Breast epithelium (tissue), 4 donors: ENCODE measurements at regions not wholly inside any gene's neighbourhood (a gene's known extent, or its start where the extent isn't known, plus 50 kb on each side); places are given as distances from the start of the nearest gene placed in this dataset.
"Not testable (repeated sequence)": the region's sequence is repeated elsewhere in the genome, so short reads cannot be mapped to it uniquely, and the experiment has no call there.

Experiments used
- DNase-seq, 2 donors: peaks; one replicate each; pipeline ENCODE4 v3.0.0-alpha.2; 2019; ENCODE audit warnings: low spot score in 2 of 2
- H3K27ac ChIP-seq, 2 donors: fragments of 200-600 bp; sonication (generic) in 1 of 2; one replicate each; pipeline ENCODE4 v1.5.1; 2016 to 2019; ENCODE audit warnings: mild to moderate bottlenecking in 1 of 2
- H3K27me3 ChIP-seq, 2 donors: fragments of 200-600 bp; sonication (generic) in 1 of 2; one replicate each; pipeline versions ENCODE4 v1.5.1 to v1.6.0; 2017 to 2019; ENCODE audit warnings: control low read depth in 1 of 2, mild to moderate bottlenecking in 1 of 2
- H3K36me3 ChIP-seq: fragments of 200-600 bp; one replicate; pipeline ENCODE4 v1.5.1; 2019
- H3K4me1 ChIP-seq, 2 donors: fragments of 200-600 bp; sonication (generic); one replicate each; pipeline ENCODE4 v1.5.1; 2016 to 2019; ENCODE audit warnings: control low read depth in 1 of 2
- H3K4me3 ChIP-seq, 3 donors: fragments of 200-600 bp; sonication (generic); 1 replicate in 2 of 3; 2 replicates in 1 of 3; pipeline ENCODE4 v1.5.1; 2016 to 2019; ENCODE audit warnings: mild to moderate bottlenecking in 3 of 3, moderate library complexity in 2 of 3
- H3K9me3 ChIP-seq, 2 donors: fragments of 200-600 bp; sonication (generic) in 1 of 2; one replicate each; pipeline ENCODE4 v1.5.1; 2016 to 2019; ENCODE audit warnings: control low read depth in 1 of 2
- CTCF ChIP-seq, 3 donors: fragments of 450-650 bp; IDR thresholded peaks; one replicate each; pipeline ENCODE4 v1.5.1; 2016 to 2017; ENCODE audit warnings: antibody characterized with exemption in 3 of 3, mild to moderate bottlenecking in 3 of 3, moderate library complexity in 3 of 3
- POLR2A ChIP-seq: fragments of 450-650 bp; IDR thresholded peaks from one replicate; pipeline ENCODE4 v1.6.1; 2016; ENCODE audit warnings: antibody characterized with exemption, mild to moderate bottlenecking, moderate library complexity
- POLR2AphosphoS5 ChIP-seq, 3 donors: sonication (generic); formaldehyde crosslinking; IDR thresholded peaks; one replicate each; pipeline ENCODE4 v1.6.1; 2017; ENCODE audit warnings: antibody characterized with exemption in 3 of 3
- intact Hi-C: fragments of 100-400 bp; cut with DNase I; formaldehyde crosslinking; loops from one replicate; pipeline ENCODE4 v1.15.1; 2023; ENCODE audit warnings: low total_unique reads

- DNase-seq: no peak
- no peaks in the 10 kb centered on the region for H3K36me3 ChIP-seq
These were observed 613.8 kb downstream of the ZWINT start for GRCh38 chr10:55747244-55747643.

DNA sequence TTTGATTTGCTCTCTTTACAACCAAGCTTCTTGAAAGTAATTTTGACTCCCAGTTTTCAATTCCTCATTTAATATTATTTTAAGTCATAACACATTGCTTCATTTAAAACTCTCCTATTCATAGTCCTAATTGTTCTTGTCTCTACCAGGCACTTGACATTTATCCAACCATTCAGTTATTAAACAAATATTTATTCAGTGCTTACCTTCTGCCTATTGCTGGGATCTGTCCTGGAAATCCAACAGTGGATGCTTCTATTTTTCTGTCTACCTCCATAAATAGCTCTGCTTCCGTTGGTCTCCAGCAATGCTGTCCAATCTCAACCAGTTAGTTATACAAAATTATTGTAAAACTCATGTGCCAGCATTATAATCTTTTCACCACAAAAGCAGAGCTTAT lies 615.1 kb downstream of the ZWINT start:
- no peaks in the 10 kb centered on the region for H3K36me3 ChIP-seq
- no peaks in the 10 kb centered on the region for H3K9me3 ChIP-seq
- H3K27me3 ChIP-seq: no peaks in the 10 kb centered on the region
- DNase-seq: no peak
- intact Hi-C loops: no loop called here
- H3K27ac ChIP-seq: no peak overlapping the region
- no peaks in the 10 kb centered on the region for H3K4me1 ChIP-seq
- no peak overlapping the region for H3K4me3 ChIP-seq
- TF ChIP-seq POLR2A: no peak
- TF ChIP-seq POLR2AphosphoS5 (IDR thresholded peaks at IDR 0.05): no peak
- TF ChIP-seq CTCF (IDR thresholded peaks at IDR 0.05): no peak

More at GRCh38 chr10:55747244-55747643, 613.8 kb downstream of the ZWINT start:
- Histone ChIP-seq H3K27me3 (no peaks in the 10 kb centered on the region), H3K9me3 (no peaks in the 10 kb centered on the region), H3K27ac (no peak overlapping the region), H3K4me3 (no peak overlapping the region), H3K4me1 (no peaks in the 10 kb centered on the region)
- intact Hi-C loops: no loop called here
- no peak for TF ChIP-seq CTCF (IDR thresholded peaks at IDR 0.05)
- no peak for TF ChIP-seq POLR2A
- TF ChIP-seq POLR2AphosphoS5 (IDR thresholded peaks at IDR 0.05): no peak

DNA sequence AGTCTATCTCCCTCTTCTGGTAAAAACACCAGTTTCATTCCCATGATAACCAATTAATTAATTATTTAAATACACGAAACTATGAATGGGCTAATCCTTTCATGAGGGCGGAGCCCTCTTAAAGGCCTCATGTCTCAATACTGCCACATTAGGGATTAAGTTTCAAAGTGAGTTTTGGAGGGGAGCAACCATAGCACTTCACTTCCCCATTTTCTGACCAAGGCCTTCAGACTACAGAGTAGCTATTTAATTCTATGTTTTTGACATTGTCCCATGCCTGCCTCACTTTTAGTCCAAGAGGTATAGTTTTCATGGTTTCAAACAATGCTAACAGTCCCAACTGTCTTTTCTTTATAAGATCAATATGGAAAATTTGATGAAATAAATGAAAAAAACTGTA lies 618.6 kb downstream of the ZWINT start:
- DNase-seq: no peak
- no peaks in the 10 kb centered on the region for H3K27me3 ChIP-seq
- TF ChIP-seq POLR2AphosphoS5 (IDR thresholded peaks at IDR 0.05) (no peak), CTCF (IDR thresholded peaks at IDR 0.05) (no peak), POLR2A (no peak)
- H3K4me1 ChIP-seq: no peaks in the 10 kb centered on the region
- H3K9me3 ChIP-seq: no peaks in the 10 kb centered on the region
- no peaks in the 10 kb centered on the region for H3K36me3 ChIP-seq
- H3K4me3 ChIP-seq: no peak overlapping the region
- H3K27ac ChIP-seq: no peak overlapping the region
- intact Hi-C loops: no loop called here

GRCh38 chr10:55740767-55741166 lies 620.3 kb downstream of the ZWINT start:
- H3K36me3 ChIP-seq, H3K9me3 ChIP-seq, H3K4me1 ChIP-seq, H3K4me3 ChIP-seq, DNase-seq, H3K27ac ChIP-seq, H3K27me3 ChIP-seq, intact Hi-C loops: not testable (repeated sequence)

DNA sequence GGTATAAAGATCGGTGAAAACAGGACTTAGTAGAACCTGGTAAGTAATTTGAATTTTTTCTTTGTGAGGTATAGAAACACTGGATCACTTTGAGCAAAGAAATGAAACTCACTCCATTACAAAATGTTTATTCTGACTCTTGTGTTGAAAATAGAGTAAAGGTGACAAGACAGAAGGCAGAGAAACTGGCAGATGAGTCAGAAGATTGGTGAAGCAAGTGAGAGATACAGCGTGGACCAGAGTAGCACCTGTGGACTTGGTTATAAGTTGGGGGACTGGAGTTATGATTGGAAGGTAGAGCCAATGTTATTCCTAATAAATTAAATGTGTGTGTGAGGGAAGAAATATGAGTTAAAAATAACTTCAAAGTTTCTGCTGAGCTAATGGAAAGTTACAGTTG lies 620.9 kb downstream of the ZWINT start:
- no peaks in the 10 kb centered on the region for H3K9me3 ChIP-seq

More for the DNA sequence above, 620.9 kb downstream of the ZWINT start:
- no peak overlapping the region for H3K27ac ChIP-seq
- TF ChIP-seq POLR2A (no peak), POLR2AphosphoS5 (IDR thresholded peaks at IDR 0.05) (no peak), CTCF (IDR thresholded peaks at IDR 0.05) (no peak)
- no peaks in the 10 kb centered on the region for H3K4me1 ChIP-seq
- no peak for DNase-seq
- no peak overlapping the region for H3K4me3 ChIP-seq
- H3K36me3 ChIP-seq: no peaks in the 10 kb centered on the region
- no peaks in the 10 kb centered on the region for H3K27me3 ChIP-seq
- intact Hi-C loops: no loop called here
